Muscle layer of duodenum (tissue), 2 donors: ENCODE measurements at regions not wholly inside any gene's neighbourhood (a gene's known extent, or its start where the extent isn't known, plus 50 kb on each side); places are given as distances from the start of the nearest gene placed in this dataset.

Experiments used
- H3K27ac ChIP-seq: one replicate; pipeline ENCODE4 v1.7.0; 2013; ENCODE audit warnings: mild to moderate bottlenecking, low read length
- H3K27me3 ChIP-seq: one replicate; pipeline ENCODE4 v1.7.0; 2013; ENCODE audit warnings: low read depth, mild to moderate bottlenecking, control low read depth, low read length
- H3K36me3 ChIP-seq, 2 donors: one replicate each; pipeline ENCODE4 v1.7.0; 2013; ENCODE audit warnings: low read length in 2 of 2, control low read depth in 1 of 2, mild to moderate bottlenecking in 1 of 2; ENCODE audit not compliant: insufficient read depth in 2 of 2, control insufficient read depth in 1 of 2
- H3K4me1 ChIP-seq, 2 donors: one replicate each; pipeline ENCODE4 v1.7.0; 2013; ENCODE audit warnings: low read length in 2 of 2, mild to moderate bottlenecking in 2 of 2, control low read depth in 1 of 2, moderate library complexity in 1 of 2; ENCODE audit not compliant: insufficient read depth in 2 of 2, control insufficient read depth in 1 of 2
- H3K4me3 ChIP-seq, 2 donors: one replicate each; pipeline ENCODE4 v1.7.0; 2013; ENCODE audit warnings: low read length in 2 of 2, low read depth in 1 of 2, mild to moderate bottlenecking in 1 of 2
- H3K9me3 ChIP-seq, 2 donors: one replicate each; pipeline ENCODE4 v1.7.0; 2013; ENCODE audit warnings: low read length in 2 of 2, control low read depth in 1 of 2, mild to moderate bottlenecking in 1 of 2; ENCODE audit not compliant: control insufficient read depth in 1 of 2
- donor health status: healthy.

DNA sequence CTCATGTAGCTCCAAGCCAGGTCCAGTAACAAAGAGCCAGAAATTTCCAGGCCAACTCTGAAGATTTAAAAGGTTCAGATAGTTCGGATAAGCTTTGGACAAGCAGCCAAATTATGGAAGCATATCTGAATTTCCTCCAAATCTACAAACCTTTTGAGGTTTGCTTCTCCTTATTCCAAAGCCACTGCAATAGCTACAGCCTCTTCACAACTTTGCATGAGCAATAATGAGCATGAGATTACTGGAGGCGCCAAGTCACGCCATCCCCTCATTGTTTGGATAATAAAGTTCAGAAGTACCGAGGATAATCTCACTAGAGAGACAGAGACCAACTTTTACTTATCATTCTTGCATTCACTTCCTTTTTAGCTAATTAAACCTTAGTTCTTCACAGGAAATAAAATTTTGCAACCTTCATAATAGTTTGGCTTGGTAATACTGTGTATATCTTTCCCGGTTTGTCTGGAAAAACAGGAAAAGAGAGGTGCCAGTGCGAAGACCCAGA lies 329.6 kb upstream of the RSPO3 start:
- H3K9me3 ChIP-seq, result no peaks in the 10 kb centered on the region
- no peaks in the 10 kb centered on the region for H3K27me3 ChIP-seq
- H3K36me3 ChIP-seq, result no peaks in the 10 kb centered on the region
- no peaks in the 10 kb centered on the region for H3K4me1 ChIP-seq
- no peak overlapping the region for H3K4me3 ChIP-seq
- H3K27ac ChIP-seq, result no peak overlapping the region

DNA sequence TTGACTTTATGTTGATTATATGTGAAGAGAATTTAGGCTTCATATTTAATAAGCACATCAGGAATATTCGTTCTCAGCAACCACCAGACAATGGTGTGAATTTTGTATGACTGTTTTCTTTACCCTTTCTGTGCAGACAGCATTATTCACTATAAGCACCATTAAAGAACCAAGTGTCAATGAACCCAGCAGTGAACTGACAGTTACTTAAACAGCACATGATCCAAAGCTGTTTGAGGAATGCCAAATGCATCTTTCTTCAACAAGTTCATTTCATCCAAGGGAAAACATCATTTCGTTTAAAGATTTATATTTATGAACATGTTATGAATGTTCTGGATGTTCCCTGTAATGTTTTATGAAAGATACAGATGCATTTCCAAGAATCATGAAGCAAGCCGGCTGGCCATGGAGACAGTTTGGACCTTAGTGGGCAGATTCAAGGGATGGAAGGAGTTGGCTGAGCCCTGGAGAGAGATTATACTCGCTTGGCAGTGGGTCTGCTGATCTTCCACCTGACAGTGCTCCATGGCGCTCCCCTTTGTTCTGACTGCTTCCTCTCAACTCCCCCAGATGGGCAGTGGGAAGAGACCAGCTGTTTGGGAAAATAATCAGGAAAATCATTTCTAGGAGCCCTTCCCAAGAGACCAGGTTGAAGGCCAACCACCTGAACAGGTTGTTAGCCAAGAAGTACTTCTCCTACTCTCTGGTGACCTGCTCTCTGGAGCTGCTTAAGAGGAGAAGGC lies 326.0 kb upstream of the RSPO3 start:
- Histone ChIP-seq H3K9me3 (no peaks in the 10 kb centered on the region), H3K27me3 (no peaks in the 10 kb centered on the region), H3K4me1 (no peaks in the 10 kb centered on the region), H3K4me3 (no peak overlapping the region), H3K27ac (no peak overlapping the region), H3K36me3 (no peaks in the 10 kb centered on the region)

GRCh38 chr6:126795161-126795560 lies 323.3 kb upstream of the RSPO3 start:
- no peak overlapping the region for H3K4me3 ChIP-seq
- H3K27me3 ChIP-seq, result no peaks in the 10 kb centered on the region
- H3K4me1 ChIP-seq, result no peaks in the 10 kb centered on the region
- H3K27ac ChIP-seq, result no peak overlapping the region
- H3K9me3 ChIP-seq, result no peaks in the 10 kb centered on the region
- H3K36me3 ChIP-seq, result no peaks in the 10 kb centered on the region

DNA sequence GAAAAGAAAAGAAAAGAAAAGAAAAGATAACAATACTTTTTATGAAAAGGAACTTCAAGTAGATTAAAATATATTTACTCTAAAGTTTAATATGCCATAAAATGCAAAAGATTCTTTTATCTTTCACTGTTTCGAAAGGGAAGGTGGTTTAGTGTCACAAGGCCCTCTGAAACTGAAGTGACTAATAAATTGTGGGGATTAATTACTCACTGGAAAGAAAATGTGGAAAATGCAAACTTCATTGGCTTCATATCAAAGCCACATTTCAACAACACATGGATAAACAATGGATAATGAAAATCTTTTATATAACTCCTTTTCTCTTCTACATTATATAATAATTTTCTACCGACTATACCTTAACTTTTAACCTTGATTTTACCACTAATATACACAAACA lies 320.5 kb upstream of the RSPO3 start:
- no peak overlapping the region for H3K4me3 ChIP-seq
- H3K36me3 ChIP-seq, result no peaks in the 10 kb centered on the region
- H3K4me1 ChIP-seq, result no peaks in the 10 kb centered on the region
- H3K27ac ChIP-seq, result no peak overlapping the region
- no peaks in the 10 kb centered on the region for H3K27me3 ChIP-seq
- no peaks in the 10 kb centered on the region for H3K9me3 ChIP-seq

- H3K4me1 ChIP-seq, result no peaks in the 10 kb centered on the region
- H3K27ac ChIP-seq, result no peak overlapping the region
- H3K36me3 ChIP-seq, result no peaks in the 10 kb centered on the region
- no peak overlapping the region for H3K4me3 ChIP-seq
- H3K27me3 ChIP-seq, result no peaks in the 10 kb centered on the region
- no peaks in the 10 kb centered on the region for H3K9me3 ChIP-seq
These were observed 314.7 kb upstream of the RSPO3 start for GRCh38 chr6:126803769-126804168.

GRCh38 chr6:126804332-126805064 lies 314.0 kb upstream of the RSPO3 start:
- Histone ChIP-seq H3K27ac (no peak overlapping the region), H3K36me3 (no peaks in the 10 kb centered on the region), H3K9me3 (no peaks in the 10 kb centered on the region), H3K27me3 (no peaks in the 10 kb centered on the region), H3K4me1 (no peaks in the 10 kb centered on the region), H3K4me3 (no peak overlapping the region)

- no peaks in the 10 kb centered on the region for H3K9me3 ChIP-seq
- H3K27me3 ChIP-seq, result no peaks in the 10 kb centered on the region
- peaks cover 0 to 3% of the 10 kb centered on the region in 2 donors for H3K4me1 ChIP-seq
- no peaks in the 10 kb centered on the region for H3K36me3 ChIP-seq
- H3K4me3 ChIP-seq, result no peak overlapping the region
- no peak overlapping the region for H3K27ac ChIP-seq
These were observed 312.6 kb upstream of the RSPO3 start for GRCh38 chr6:126805861-126806260.

DNA sequence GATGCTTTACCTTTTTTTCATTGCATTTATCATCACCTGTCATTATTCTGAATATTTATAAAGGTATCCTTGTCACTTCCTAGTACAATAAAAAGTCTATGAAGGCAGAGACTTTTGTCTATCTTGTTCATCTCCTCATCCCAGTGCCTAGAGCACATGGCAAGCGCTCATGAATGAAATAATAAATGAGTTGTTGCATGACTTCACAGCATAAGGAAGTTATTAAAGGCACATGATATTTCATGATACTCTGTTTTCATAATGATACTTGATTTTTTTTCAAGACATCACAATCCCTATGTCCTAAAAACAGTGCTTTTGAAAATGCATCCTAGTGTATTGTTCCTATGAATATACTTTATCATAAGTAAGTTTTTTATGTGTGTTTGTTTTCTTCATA lies 310.6 kb upstream of the RSPO3 start:
- Histone ChIP-seq H3K4me3 (no peak overlapping the region), H3K36me3 (no peaks in the 10 kb centered on the region), H3K27ac (no peak overlapping the region), H3K4me1 (peaks cover 0 to 14% of the 10 kb centered on the region in 2 donors), H3K27me3 (no peaks in the 10 kb centered on the region), H3K9me3 (no peaks in the 10 kb centered on the region)

- Histone ChIP-seq H3K36me3 (no peaks in the 10 kb centered on the region), H3K27me3 (no peaks in the 10 kb centered on the region), H3K27ac (no peak overlapping the region), H3K9me3 (no peaks in the 10 kb centered on the region), H3K4me3 (no peak overlapping the region), H3K4me1 (peaks cover 0 to 18% of the 10 kb centered on the region in 2 donors)
These were observed 307.1 kb upstream of the RSPO3 start for GRCh38 chr6:126811321-126811720.

- Histone ChIP-seq H3K9me3 (no peaks in the 10 kb centered on the region), H3K4me3 (no peak overlapping the region), H3K27me3 (no peaks in the 10 kb centered on the region), H3K27ac (no peak overlapping the region), H3K36me3 (no peaks in the 10 kb centered on the region), H3K4me1 (peaks cover 0 to 18% of the 10 kb centered on the region in 2 donors)
These were observed 306.5 kb upstream of the RSPO3 start for GRCh38 chr6:126812010-126812409.

GRCh38 chr6:126812651-126813050 lies 305.8 kb upstream of the RSPO3 start:
- Histone ChIP-seq H3K27me3 (no peaks in the 10 kb centered on the region), H3K27ac (no peak overlapping the region), H3K4me3 (no peak overlapping the region), H3K9me3 (no peaks in the 10 kb centered on the region), H3K4me1 (peaks cover 0 to 18% of the 10 kb centered on the region in 2 donors), H3K36me3 (no peaks in the 10 kb centered on the region)
